Omental fat pad (tissue), 3 donors: ENCODE measurements at regions not wholly inside any gene's neighbourhood (a gene's known extent, or its start where the extent isn't known, plus 50 kb on each side); places are given as distances from the start of the nearest gene placed in this dataset.
"Not testable (repeated sequence)": the region's sequence is repeated elsewhere in the genome, so short reads cannot be mapped to it uniquely, and the experiment has no call there.

Experiments used
- ATAC-seq: fragments of 150-250 bp; one replicate; pipeline ENCODE4 v1.9.1; 2016; ENCODE audit warnings: mild to moderate bottlenecking, moderate library complexity; ENCODE audit not compliant: low FRiP score
- DNase-seq: peaks from one replicate; pipeline ENCODE4 v3.0.0-alpha.2; 2019; ENCODE audit warnings: low spot score
- TF ChIP-seq, protein P1 (sequence below), 3 donors: fragments of 450-650 bp; IDR thresholded peaks; one replicate each; pipeline ENCODE4 v1.5.1; 2016 to 2017; ENCODE audit warnings: antibody characterized with exemption in 3 of 3, mild to moderate bottlenecking in 3 of 3, moderate library complexity in 2 of 3

DNA sequence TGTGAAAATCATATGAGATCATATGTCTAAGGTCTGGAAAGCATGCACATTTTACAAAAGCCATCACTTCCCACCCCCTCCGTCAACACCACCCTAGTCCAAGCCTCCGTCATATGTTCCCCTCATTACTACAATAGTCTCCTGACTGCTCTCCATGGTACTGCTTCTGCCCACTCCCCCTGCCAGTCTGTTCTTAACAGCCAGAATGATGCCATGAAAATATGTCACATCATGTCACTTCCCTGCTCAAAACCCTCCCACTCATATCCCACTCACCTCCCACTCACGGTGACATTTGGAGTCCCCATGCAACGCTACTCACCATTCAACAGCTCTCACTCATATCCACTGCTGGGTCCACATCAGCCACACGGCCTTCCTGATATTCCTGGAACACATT is 432.3 kb downstream of the XYLT1 start:
- ATAC-seq (no peak), DNase-seq (no peak)
- TF ChIP-seq, protein P1, sequence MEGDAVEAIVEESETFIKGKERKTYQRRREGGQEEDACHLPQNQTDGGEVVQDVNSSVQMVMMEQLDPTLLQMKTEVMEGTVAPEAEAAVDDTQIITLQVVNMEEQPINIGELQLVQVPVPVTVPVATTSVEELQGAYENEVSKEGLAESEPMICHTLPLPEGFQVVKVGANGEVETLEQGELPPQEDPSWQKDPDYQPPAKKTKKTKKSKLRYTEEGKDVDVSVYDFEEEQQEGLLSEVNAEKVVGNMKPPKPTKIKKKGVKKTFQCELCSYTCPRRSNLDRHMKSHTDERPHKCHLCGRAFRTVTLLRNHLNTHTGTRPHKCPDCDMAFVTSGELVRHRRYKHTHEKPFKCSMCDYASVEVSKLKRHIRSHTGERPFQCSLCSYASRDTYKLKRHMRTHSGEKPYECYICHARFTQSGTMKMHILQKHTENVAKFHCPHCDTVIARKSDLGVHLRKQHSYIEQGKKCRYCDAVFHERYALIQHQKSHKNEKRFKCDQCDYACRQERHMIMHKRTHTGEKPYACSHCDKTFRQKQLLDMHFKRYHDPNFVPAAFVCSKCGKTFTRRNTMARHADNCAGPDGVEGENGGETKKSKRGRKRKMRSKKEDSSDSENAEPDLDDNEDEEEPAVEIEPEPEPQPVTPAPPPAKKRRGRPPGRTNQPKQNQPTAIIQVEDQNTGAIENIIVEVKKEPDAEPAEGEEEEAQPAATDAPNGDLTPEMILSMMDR (IDR thresholded peaks at IDR 0.05): no peak

DNA sequence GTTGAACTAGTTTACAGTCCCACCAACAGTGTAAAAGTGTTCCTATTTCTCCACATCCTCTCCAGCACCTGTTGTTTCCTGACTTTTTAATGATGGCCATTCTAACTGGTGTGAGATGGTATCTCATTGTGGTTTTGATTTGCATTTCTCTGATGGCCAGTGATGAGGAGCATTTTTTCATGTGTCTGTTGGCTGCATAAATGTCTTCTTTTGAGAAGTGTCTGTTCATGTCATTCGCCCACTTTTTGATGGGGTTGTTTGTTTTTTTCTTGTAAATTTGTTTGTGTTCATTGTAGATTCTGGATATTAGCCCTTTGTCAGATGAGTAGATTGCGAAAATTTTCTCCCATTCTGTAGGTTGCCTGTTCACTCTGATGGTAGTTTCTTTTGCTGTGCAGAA is 421.7 kb downstream of the XYLT1 start:
- not testable (repeated sequence) for DNase-seq, ATAC-seq

DNA sequence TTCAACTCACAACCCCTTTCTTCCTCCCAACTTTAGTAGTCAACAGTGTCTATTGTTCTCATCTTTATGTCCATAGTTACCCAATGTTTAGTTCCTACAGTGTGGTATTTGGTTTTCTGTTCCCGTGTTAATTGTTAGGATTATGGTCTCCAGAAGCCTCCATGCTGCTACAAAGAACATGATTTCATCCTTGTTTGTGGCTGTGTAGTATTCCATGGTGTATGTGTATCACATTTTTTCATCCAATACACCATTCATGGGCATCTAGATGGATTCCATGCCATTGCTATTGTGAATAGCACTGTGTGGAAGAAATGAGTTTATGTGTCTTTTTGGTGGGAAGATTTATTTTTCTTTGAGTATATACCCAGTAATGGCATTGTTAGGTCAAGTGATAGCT is 420.3 kb downstream of the XYLT1 start:
- TF ChIP-seq, protein P1 (IDR thresholded peaks at IDR 0.05): no peak
- ATAC-seq (no peak), DNase-seq (no peak)
